A172 (cell line): ENCODE measurements at regions not wholly inside any gene's neighbourhood (a gene's known extent, or its start where the extent isn't known, plus 50 kb on each side); places are given as distances from the start of the nearest gene placed in this dataset.
A peak's percentile ranks its signal among the peaks of the same experiment; 100 is the strongest.

Experiments
- DNase-seq: peaks from one replicate; pipeline ENCODE4 v3.0.0-alpha.2; 2015; ENCODE audit warnings: low spot score

DNA sequence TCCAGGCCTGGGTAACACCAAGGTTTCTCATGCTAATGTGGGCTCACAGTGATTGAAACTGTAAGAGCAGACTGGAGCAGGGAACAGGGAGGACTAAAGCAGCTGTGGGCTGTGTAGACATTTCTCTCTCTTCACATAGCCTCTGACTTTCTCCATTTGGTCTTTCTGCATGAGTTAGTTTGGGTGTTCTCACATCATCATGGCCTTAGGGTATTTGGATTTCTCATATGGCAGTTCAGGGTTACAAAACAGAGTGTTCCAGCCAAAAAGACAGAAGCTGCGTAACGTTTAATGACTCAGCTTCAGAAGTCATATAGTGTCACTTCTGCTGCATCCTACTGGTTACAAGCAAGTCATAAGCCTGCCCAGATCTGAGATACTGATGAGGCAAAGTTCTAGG lies 52.0 kb upstream of the OSBPL8 start:
- peak; percentile 21 for DNase-seq

- no peak for DNase-seq
Measured at GRCh38 chr12:76614364-76614763, 54.8 kb upstream of the OSBPL8 start.

- no peak for DNase-seq
Measured at GRCh38 chr12:76618031-76618430, 58.5 kb upstream of the OSBPL8 start.

- DNase-seq = peak; percentile 55
Measured at GRCh38 chr12:76621582-76622024, 62.0 kb upstream of the OSBPL8 start.

- no peak for DNase-seq
Measured at GRCh38 chr12:76622351-76622750, 62.8 kb upstream of the OSBPL8 start.

DNA sequence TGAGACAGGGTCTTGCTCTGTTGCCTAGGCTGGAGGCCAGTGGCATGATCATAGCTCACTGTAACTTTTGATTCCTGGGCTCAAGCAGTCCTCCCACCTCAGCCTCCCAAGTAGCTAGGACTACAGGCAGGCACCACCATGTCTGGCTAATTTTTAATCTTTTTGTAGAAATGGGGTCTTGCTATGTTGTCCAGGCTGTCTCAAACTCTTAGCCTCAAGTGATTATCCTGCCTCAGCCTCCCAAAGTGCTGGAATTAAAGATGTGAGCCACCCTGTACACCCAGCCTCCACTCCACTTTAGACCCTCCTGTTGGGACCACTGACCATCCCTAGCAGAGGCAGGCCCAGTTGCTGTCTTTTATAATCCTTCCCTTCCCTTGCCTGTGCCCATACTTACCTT lies 63.3 kb upstream of the OSBPL8 start:
- DNase-seq = no peak

- DNase-seq = peak; percentile 33
Measured at GRCh38 chr12:76623931-76624330, 64.4 kb upstream of the OSBPL8 start.

DNA sequence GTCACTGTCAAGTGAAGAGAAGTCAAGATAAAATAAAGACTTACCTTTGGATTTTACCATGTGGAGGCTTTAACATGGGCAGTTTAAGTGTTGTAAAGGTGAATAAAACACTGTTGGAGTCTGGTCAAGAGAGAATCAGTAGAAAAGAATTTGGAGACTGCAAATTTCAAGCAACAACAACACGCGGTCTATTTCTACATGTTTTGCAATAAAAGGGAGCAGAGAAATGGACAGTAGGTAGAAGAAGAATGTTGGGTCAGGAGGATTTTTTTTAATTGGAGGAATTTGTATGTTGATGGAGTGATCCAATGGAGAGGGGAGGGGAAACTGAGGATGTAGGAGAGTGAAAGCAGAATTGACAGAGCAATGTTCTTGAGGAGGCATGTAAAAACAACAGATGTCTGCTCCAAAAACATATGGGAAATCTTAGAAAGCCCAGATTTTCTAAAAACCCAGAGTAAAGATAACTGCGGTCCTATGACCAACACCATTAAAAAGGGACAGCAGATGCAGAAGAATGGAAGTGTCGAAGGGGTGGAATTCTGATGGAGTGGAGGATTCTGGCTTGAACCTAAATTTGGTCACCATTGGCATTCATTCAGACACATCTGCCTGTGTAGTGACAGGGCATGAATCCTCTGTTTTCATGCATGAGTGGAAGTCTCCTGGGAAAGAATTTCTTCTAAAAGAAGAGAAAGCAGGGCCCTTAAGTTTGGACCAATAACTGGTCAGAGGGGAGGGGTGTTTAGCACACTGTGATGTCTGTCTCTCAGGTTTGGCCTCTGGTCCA lies 68.0 kb upstream of the OSBPL8 start:
- no peak for DNase-seq

GRCh38 chr12:76628745-76629144 lies 69.2 kb upstream of the OSBPL8 start:
- no peak for DNase-seq

DNA sequence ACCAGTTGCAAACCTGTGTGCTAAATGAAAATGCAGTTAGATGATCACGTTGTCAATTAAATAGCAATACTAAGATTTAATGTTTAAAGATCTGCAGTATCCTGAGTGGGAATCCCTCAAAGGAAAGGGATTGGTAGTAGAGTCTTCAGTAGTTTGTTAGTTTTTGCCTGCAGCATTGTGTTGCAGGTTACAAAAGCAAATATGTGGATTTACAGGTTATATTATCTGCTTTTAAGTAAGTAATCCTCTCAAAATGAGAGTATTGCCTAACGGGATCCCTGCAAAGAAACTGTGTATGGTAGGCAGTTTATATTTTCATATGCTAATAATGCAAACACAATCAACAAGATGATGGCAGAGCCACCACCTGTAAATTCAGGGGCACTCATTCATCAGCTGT lies 72.2 kb upstream of the OSBPL8 start:
- DNase-seq = no peak

- DNase-seq = no peak
Measured at GRCh38 chr12:76633415-76633814, 73.8 kb upstream of the OSBPL8 start.

GRCh38 chr12:76634133-76634532 lies 74.6 kb upstream of the OSBPL8 start:
- no peak for DNase-seq

GRCh38 chr12:76636121-76636692 lies 76.6 kb upstream of the OSBPL8 start:
- DNase-seq = peak; percentile 48

GRCh38 chr12:76637807-76638206 lies 78.2 kb upstream of the OSBPL8 start:
- DNase-seq = peak; percentile 15

DNA sequence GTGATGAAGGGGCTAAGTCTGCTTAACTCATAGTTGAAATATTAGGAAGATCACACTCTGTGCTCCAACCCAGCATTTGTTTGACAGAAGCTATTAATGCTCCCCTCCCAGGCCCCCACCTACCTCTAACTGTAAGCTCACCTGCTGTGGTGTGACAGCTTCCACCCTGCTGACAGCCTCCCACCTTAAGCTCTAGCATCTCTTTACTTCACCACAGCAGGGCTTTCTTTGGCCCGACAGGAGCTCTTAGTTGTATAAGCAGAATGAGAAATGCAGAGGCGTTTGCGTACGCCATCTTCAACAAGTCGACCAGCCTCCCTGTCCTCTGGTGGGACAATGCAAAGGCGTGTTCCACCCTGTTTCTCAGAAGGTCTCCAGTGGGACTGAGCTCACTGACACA lies 80.1 kb upstream of the OSBPL8 start:
- no peak for DNase-seq

GRCh38 chr12:76641073-76641472 lies 81.5 kb upstream of the OSBPL8 start:
- no peak for DNase-seq

- no peak for DNase-seq
Measured at GRCh38 chr12:76641961-76642360, 82.4 kb upstream of the OSBPL8 start.

DNA sequence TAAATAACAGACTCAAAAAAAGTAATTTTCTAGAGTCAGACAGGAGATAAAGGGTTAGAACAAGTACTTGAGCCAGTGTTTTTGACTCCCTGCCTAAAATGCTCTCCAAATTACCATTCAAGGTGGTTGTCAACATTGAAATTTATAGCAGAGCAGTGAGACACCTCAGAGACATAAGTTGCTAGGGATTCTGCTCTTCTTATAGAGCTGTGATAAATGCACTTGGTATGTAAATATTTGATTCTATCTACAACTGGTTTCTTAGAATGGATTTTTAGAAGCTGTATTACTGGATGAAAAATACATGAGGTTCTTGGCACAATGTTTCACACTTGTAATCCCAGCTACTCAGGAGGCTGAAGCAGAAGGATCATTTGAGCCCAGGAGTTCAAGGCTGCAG lies 83.9 kb upstream of the OSBPL8 start:
- peak; percentile 10 for DNase-seq

DNA sequence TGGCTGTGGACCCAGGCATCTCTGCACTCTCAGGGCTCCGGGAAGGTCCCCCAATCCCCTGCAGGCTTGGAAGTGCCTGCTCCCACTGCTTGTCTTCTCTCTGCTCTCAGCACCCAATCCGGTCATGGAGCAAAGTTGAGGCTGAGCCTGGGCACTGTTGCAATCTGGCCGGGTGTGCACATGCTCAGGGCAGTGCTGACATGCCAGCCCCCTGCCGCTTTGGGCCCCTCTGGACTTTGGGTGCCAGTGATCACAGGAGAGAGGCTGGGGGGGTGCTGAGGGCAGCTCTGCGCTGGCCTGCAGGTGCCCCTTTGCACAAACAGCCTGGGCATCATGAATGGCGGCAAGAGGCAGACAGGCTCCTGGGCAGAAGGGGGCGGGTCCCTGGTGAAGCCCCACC lies 85.4 kb upstream of the OSBPL8 start:
- DNase-seq = no peak

GRCh38 chr12:76645934-76646333 lies 86.4 kb upstream of the OSBPL8 start:
- DNase-seq = no peak

DNA sequence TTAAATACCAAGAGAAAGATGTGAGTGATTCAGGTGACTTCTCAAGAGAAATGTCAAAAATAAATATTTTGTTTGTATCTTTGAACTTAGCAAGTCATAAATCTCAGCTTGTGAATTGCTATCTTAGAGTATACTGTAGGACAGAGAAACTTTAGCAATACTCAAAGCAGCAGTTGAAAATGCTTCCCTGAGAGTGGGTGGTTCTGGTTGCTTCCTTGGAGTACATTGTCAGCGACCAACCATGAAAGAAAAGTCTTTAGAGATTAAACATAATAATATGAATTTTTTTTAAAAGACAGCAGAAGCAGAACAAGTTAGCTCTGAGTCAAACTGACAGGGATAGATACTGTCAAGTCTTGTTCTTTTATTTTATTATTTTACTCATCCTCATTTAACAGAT lies 86.8 kb upstream of the OSBPL8 start:
- no peak for DNase-seq

DNA sequence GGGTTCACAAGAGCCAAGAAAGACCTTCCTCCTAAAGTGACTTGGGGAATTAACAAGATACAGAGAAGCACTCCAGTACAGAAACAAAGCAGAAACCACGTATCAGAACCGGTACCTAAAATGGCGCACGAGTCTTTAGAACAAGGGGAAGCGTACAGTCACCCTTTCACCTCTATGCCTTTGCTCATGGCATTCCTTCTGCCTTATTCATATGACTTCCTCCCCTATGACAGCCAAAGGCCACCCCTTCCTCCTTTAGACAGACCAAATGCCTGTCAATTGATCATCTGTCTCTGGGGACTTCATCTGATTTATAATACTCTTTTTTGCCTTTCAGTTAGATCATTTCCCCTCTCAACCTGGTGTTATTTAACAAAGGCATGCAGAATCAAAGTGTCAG lies 89.5 kb upstream of the OSBPL8 start:
- DNase-seq = no peak

DNA sequence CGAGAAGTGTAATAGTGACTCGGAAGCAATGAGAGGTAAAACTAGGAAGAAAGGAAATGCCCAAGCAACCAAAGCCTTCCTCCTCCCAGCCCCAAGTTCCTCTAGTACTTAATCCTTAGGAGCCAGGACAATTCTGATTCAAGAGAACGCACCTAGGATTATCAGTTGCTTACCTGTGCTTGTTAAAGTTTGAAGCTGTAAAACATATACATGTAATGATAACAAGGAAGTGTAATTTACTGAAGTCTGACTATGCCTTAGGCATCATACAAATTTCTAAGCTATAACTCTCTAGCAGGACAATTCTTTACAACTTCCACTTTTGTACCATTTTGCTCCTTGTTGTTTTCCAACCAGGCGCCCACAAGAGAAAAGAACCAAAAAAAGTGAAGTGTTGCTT lies 92.8 kb upstream of the OSBPL8 start:
- no peak for DNase-seq

DNA sequence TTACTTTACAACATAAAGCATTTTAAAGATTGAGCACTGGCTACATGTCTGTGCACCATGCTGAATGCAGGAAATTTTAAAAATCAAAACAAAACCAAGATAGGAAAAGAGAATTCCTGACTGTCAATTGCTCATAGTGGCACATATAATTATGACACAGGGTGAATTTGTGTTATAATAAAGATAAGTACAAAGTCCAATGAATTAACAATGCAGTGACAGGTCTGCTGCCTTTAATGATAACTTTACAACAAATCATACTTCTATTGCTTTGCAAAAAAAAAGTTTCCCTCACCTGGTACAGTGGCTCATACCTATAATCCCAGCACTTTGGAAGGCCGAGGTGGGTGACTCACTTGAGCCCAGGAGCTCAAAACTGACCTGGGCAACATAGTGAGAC lies 93.8 kb upstream of the OSBPL8 start:
- no peak for DNase-seq
